Activated gamma-delta T cell treated with anti-CD3 and anti-CD28 coated beads, Interleukin-2, amount 50 U/mL, for 16 hours (primary cell): ENCODE measurements at regions not wholly inside any gene's neighbourhood (a gene's known extent, or its start where the extent isn't known, plus 50 kb on each side); places are given as distances from the start of the nearest gene placed in this dataset.

Experiments used
- DNase-seq: peaks from one replicate; pipeline ENCODE4 v3.0.0-alpha.2; 2020; ENCODE audit warnings: low read depth

DNA sequence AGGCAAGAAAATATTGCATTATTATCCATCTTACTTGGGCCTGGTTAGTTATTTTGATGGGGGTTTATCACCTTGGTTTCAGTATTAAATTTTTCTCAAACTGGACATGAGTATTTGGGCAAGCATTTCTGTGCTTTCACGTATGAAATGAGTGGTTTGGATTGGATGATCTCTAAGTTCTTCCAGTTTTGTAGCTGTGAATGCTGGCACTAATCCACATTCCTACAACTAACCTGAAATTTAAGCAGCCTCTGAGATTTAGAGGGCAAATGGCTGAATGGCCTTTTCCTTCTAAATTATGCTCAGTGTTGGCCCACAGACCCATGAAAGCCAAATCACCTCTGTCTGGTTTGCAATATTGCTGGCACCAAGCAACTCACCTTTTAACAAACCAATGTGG lies 475.0 kb upstream of the B3GALT2 start:
- no peak for DNase-seq

GRCh38 chr1:193660428-193660827 lies 474.0 kb upstream of the B3GALT2 start:
- DNase-seq = no peak

GRCh38 chr1:193658691-193659090 lies 472.3 kb upstream of the B3GALT2 start:
- no peak for DNase-seq

- no peak for DNase-seq
Measured at GRCh38 chr1:193658081-193658480, 471.7 kb upstream of the B3GALT2 start.

DNA sequence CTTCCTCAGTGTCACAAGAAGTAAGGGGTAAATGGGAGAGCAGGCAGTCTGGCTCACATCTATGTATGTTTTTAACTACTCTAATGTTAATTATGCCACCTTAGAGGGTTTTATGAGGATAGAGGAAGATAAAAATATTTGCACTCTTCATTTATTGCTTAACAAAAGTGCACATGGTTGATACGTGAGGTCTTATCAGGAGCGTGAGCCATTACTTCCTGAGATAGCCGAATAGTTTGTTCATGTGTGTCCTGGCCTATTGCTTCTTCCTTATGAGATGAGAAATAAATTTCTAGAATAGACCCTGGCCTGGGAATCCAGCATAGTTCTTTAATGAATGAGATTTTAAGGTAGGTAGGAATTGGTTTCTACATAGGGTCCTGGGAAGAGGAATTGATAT lies 471.1 kb upstream of the B3GALT2 start:
- no peak for DNase-seq

GRCh38 chr1:193656841-193657240 lies 470.4 kb upstream of the B3GALT2 start:
- no peak for DNase-seq

- no peak for DNase-seq
Measured at GRCh38 chr1:193654951-193655735, 468.7 kb upstream of the B3GALT2 start.

DNA sequence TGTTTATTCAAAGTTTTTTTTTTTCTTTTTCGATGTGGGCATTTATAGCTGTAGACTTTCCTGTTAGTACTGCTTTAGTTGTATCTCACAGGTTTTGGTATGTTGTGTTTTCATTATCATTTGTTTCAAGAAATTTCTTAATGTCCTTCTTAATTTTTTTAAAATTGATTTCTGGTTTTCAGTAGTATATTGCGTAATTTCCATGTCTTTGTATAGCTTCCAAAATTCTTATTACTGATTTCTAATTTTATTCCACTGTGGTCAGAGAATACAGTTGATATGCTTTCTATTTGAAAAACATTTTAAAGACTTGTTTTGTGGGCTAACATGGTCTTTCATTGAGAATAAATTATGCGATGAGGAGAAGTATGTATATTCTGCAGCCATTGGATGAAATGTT lies 463.2 kb upstream of the B3GALT2 start:
- no peak for DNase-seq

- no peak for DNase-seq
Measured at GRCh38 chr1:193634876-193635275, 448.5 kb upstream of the B3GALT2 start.

- DNase-seq = no peak
Measured at GRCh38 chr1:193634470-193634869, 448.1 kb upstream of the B3GALT2 start.

DNA sequence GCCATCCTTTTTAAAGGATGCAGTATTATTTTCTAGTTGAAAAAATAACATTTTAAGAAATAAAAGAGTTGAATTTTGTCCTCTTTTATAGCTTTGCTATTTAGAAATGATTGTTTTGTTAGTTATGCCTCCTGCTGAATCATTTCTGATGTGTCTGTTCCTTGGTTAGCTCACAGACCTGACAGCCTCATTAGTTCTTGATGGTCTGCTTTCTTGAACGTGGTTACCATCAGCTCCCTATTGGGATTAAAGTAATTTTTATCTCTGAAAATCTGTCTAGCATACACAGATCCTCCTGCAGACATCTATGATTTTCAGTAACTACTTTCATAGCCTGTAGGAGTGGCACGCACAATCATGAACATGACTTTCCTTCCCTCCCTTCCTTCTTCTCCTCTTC lies 447.6 kb upstream of the B3GALT2 start:
- no peak for DNase-seq

- DNase-seq = no peak
Measured at GRCh38 chr1:193633093-193633492, 446.7 kb upstream of the B3GALT2 start.

- DNase-seq = no peak
Measured at GRCh38 chr1:193631306-193631705, 444.9 kb upstream of the B3GALT2 start.

- DNase-seq = no peak
Measured at GRCh38 chr1:193629875-193630274, 443.5 kb upstream of the B3GALT2 start.

- DNase-seq = no peak
Measured at GRCh38 chr1:193626695-193627094, 440.3 kb upstream of the B3GALT2 start.

GRCh38 chr1:193625255-193625654 lies 438.8 kb upstream of the B3GALT2 start:
- no peak for DNase-seq

- no peak for DNase-seq
Measured at GRCh38 chr1:193619911-193620310, 433.5 kb upstream of the B3GALT2 start.

DNA sequence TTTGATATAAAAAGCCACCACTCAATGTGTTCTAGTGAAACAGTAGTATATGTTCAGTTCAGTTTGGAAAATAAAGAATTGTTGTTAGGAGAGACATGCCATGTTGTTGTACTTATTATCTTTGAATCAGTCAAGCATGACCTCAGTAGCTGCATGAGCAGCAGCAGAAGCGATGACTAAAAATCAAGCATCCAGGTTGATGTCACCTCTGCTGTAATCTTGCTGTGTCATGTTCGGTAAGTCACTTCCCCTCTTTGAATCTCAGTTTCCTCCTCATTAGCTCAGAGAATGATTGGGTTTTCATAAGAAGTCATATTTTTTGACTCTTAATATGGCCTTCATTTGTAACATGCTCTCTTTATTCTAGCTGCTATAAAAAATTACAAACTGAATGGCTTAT lies 428.4 kb upstream of the B3GALT2 start:
- DNase-seq = no peak

DNA sequence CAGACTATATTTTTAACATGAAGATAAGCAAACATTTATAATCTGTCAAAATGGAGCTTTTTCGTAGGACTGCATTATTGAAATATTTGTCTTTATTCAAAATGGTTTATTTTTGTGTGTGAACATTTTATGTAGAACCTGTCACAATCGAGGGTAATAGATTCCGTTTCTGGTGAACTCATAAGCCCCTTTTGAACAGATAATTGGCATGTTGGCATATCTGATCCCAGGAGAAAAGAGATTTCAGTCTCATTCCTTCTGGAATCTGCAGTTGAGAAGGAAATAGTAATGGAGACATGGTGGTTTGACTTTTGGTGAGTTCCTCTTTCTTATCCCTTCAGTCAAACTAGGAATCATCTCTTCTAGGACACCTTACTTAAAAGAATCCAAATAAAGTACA lies 427.9 kb upstream of the B3GALT2 start:
- DNase-seq = no peak

DNA sequence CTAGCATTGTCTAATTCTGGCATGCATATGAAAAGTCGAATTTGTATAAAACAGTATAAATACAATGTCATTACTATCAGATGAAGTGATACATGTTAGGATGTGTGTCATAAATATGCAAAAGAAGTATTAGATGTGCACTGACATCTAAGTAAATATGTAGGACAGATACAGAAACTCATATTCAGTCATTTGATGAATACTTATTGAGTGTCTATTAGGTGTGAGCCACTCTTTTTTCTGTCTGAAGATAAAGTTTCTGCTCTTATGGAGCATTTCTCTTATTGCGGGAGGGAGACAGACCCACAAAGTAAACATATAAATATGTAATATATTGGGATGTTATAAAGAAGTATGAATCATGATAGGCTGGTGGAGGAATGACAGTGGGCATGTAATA lies 426.6 kb upstream of the B3GALT2 start:
- no peak for DNase-seq

DNA sequence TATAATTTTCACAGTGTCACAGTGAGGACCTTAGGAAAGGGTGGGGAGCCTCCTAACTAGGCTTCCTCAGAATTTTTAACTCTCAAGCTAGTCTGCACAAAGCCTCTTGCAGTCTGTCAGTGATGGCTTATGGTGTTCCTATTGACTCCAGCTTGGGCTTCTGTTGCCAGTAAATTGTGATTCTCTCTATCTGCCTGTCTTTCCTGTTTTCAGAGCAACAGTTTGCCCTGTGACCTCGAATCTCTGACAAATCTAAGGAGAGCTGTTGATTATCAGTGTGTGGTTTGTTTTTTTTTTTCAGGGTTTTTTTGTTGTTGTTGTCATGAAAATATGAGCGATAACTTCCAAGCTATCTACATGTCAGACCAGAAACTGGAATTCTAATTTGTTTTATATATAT lies 423.2 kb upstream of the B3GALT2 start:
- DNase-seq = no peak

- DNase-seq = no peak
Measured at GRCh38 chr1:193607787-193608186, 421.4 kb upstream of the B3GALT2 start.

DNA sequence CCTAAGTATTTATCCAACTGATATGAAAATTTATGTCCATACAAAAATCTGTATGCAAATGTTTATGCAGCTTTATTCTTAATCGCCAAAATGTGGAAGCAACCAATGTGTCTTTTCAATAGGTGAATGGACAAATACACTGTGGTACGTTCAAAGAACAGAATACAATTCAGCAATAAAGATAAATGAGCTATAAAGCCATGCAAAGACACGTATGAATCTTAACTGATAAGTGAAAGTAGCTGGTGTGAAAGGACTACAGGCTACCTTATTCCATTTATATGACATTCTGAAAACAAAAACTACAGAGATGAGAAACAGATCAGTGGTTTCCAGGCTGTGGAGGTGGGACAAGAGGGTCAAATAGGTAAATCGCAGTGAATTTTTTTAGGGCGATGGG lies 419.6 kb upstream of the B3GALT2 start:
- no peak for DNase-seq

DNA sequence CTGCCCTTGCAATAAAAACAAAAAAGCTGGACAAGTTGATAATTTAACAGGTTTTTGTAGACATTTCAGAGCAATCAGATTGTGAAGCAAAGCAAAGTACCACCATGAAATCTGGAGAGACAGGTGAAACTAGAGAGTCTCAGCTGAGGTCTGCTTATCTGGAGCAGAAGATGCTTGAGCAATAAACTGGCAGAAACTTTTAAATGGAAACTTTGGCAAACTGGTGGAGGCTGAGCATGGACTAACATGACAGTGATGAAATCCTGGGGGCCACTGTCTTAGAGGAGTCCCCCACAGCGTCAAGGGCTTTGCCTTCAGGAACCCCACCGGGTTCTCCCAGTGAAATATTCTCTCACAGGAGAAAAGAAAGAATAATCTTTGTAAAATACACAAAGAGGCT lies 416.3 kb upstream of the B3GALT2 start:
- no peak for DNase-seq
